SK-N-MC (cell line): ENCODE measurements at regions not wholly inside any gene's neighbourhood (a gene's known extent, or its start where the extent isn't known, plus 50 kb on each side); places are given as distances from the start of the nearest gene placed in this dataset.
A peak's percentile ranks its signal among the peaks of the same experiment; 100 is the strongest.
"Not testable (repeated sequence)": the region's sequence is repeated elsewhere in the genome, so short reads cannot be mapped to it uniquely, and the experiment has no call there.

Experiments
- DNase-seq: peaks from one replicate; pipeline ENCODE4 v3.0.0-alpha.2; 2011; ENCODE audit warnings: low read depth, low spot score
- H3K27ac ChIP-seq: fragments of 200-600 bp; sonication (generic); 2 replicates; pipeline ENCODE4 v1.5.1; 2016; ENCODE audit warnings: mixed run types
- H3K36me3 ChIP-seq: fragments of 200-600 bp; sonication (generic); 2 replicates; pipeline ENCODE4 v1.6.1; 2017; ENCODE audit warnings: antibody characterized with exemption, low read length, mixed read lengths; ENCODE audit not compliant: insufficient read depth
- H3K4me3 ChIP-seq: fragments of 200-600 bp; sonication (generic); 2 replicates; pipeline ENCODE4 v1.5.1; 2016
- H3K9ac ChIP-seq: fragments of 200-600 bp; sonication (generic); 2 replicates; pipeline ENCODE4 v1.8.0; 2017; ENCODE audit warnings: mixed run types, mixed read lengths; ENCODE audit not compliant: insufficient read length
- H3K9me3 ChIP-seq: fragments of 200-600 bp; sonication (generic); 2 replicates; pipeline ENCODE4 v1.6.1; 2017; ENCODE audit warnings: low read depth, mild to moderate bottlenecking, antibody characterized with exemption, low read length, moderate library complexity, mixed read lengths
- EZH2 ChIP-seq: fragments of 200-600 bp; sonication (generic); IDR thresholded peaks from one replicate; pipeline ENCODE4 v1.6.1; 2017; ENCODE audit warnings: antibody characterized with exemption
- FOXP2 ChIP-seq: optimal IDR thresholded peaks from 2 replicates; pipeline ENCODE3; 2011; ENCODE audit warnings: mild to moderate bottlenecking, moderate library complexity; ENCODE audit not compliant: insufficient read depth; ENCODE audit errors: extremely low read length, control extremely low read depth
- POLR2AphosphoS5 ChIP-seq: IDR thresholded peaks from 2 replicates; pipeline ENCODE4 v1.6.1; 2012; ENCODE audit warnings: mild to moderate bottlenecking, low read depth, low read length, borderline replicate concordance

DNA sequence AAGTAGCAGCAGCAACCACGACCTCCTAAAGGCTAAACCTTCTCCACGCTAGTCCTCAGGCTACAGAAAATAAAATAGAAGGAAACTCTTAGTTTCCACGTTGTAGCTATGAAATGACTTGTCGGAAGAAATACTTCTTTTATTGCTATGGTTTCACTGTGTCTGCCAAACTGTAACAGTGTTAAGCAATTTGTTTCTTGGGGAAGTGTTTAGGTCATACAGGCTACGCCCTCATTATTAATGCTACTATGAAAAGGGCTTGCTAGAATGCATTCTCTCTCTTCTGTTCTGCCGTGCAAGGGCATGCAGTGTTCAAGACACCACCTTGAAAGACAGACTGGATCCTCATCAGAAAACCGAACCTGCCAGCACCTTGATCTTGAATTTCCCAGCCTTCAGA lies 462.7 kb downstream of the PLOD2 start:
- H3K9me3 ChIP-seq: no peaks in the 10 kb centered on the region
- H3K27ac ChIP-seq: no peak overlapping the region
- peak overlapping the region; percentile 20; the same call in 1 of the 2 replicates for H3K4me3 ChIP-seq
- no peak for DNase-seq
- TF ChIP-seq EZH2 (no peak), FOXP2 (no peak), POLR2AphosphoS5 (no peak)
- H3K9ac ChIP-seq: no peak overlapping the region
- no peaks in the 10 kb centered on the region for H3K36me3 ChIP-seq

DNA sequence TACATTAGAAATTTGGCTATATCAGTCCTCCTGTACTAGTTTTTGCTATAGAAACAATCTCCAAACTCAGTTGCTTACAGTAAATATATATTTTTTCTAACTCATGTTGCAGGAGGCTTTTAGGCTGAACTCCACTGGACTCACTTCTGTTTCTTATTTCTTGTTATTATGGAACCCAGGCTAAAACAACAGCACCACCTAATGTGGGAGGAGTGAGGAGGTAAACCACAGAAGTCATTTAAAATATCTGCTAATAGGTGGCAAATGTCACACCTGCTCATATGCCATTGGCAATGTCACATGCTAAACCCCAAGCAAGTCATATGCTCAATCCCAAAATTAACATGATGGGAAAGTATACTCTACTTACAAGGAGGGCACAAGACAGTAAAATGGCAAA lies 462.2 kb downstream of the PLOD2 start:
- DNase-seq: no peak
- Histone ChIP-seq H3K36me3 (no peaks in the 10 kb centered on the region), H3K9me3 (no peaks in the 10 kb centered on the region), H3K4me3 (no peak overlapping the region), H3K9ac (no peak overlapping the region), H3K27ac (no peak overlapping the region)
- TF ChIP-seq EZH2 (no peak), FOXP2 (no peak), POLR2AphosphoS5 (no peak)

DNA sequence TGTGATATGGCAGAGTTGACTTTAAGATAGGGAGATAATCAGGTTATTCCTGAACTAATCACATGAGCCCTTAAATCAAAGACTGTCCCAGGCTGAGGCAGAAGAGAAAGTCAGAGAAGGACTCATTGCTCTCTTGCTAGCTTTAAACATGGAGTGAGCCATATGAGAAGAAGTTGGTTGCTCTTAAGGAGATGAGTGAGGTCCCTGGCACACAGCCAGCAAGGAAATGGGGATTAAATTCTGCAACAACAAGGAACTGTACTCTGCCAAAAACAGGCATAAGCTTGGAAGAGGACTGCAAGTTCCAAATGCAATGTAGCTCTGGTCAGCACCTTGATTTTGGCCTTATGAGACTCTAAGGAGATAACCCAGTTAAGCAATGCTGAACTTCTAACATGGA lies 457.0 kb downstream of the PLOD2 start:
- peak; percentile 80 for DNase-seq
- no peaks in the 10 kb centered on the region for H3K9me3 ChIP-seq
- H3K36me3 ChIP-seq: no peaks in the 10 kb centered on the region
- no peak overlapping the region for H3K4me3 ChIP-seq
- no peak overlapping the region for H3K27ac ChIP-seq
- TF ChIP-seq FOXP2 (no peak), EZH2 (no peak), POLR2AphosphoS5 (no peak)
- no peak overlapping the region for H3K9ac ChIP-seq

DNA sequence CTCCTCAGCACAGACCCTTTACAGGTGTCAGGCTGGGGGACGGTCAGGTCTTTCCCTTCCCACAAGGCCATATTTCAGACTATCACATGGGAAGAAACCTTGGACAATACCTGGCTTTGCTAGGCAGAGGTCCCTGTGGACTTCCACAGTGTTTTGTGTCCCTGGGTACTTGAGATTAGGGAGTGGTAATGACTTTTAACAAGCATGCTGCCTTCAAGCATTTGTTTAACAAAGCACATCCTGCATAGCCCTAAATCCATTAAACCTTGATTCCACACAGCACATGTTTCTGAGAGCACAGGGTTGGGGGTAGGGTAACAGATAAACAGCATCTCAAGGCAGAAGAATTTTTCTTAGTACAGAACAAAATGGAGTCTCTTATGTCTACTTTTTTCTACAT lies 451.2 kb downstream of the PLOD2 start:
- H3K9ac ChIP-seq, H3K36me3 ChIP-seq, H3K27ac ChIP-seq, H3K4me3 ChIP-seq, H3K9me3 ChIP-seq, DNase-seq: not testable (repeated sequence)

DNA sequence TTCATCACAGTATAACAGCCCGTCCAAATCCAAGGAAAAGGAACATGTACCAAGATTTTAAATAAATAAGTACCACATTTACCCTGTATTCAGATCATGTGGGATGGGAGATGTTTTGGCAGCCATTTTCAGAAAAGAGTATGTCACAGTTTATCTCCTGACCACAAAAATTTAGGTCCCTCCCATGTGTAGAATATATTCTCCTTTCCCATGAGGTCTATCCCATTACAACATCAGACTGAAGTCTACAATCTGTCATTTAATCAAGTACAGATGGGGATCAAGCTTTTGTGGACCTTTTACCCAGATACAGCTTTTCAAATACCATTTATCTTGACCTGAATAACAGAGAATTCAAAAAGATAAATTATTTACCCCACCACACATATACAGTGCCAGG lies 444.5 kb downstream of the PLOD2 start:
- H3K27ac ChIP-seq: no peak overlapping the region
- H3K9ac ChIP-seq: no peak overlapping the region
- TF ChIP-seq POLR2AphosphoS5 (no peak), EZH2 (no peak), FOXP2 (no peak)
- no peaks in the 10 kb centered on the region for H3K9me3 ChIP-seq
- H3K36me3 ChIP-seq: no peaks in the 10 kb centered on the region
- DNase-seq: no peak
- H3K4me3 ChIP-seq: no peak overlapping the region

DNA sequence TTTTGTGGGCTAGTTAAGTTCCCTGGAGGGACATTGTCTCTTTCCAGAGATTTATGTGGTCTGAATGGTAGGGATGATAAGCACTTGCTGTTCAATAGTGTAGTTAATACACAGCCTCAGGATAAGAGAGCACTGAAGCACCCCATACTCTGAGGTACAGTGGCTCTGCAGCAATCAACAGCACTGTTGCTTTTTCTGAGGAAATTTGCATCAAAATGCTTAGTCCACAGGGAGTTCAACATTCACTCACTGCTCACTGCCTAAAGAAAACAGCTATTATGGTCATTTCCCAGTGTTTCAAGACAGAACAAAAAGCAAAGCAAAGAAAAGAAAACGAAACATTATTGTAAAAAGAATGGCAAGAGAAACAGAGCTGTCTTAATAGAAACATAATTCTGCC lies 441.9 kb downstream of the PLOD2 start:
- Histone ChIP-seq H3K4me3 (no peak overlapping the region), H3K9ac (no peak overlapping the region), H3K36me3 (no peaks in the 10 kb centered on the region), H3K27ac (no peak overlapping the region), H3K9me3 (no peaks in the 10 kb centered on the region)
- DNase-seq: no peak
- TF ChIP-seq FOXP2 (no peak), EZH2 (no peak), POLR2AphosphoS5 (no peak)

DNA sequence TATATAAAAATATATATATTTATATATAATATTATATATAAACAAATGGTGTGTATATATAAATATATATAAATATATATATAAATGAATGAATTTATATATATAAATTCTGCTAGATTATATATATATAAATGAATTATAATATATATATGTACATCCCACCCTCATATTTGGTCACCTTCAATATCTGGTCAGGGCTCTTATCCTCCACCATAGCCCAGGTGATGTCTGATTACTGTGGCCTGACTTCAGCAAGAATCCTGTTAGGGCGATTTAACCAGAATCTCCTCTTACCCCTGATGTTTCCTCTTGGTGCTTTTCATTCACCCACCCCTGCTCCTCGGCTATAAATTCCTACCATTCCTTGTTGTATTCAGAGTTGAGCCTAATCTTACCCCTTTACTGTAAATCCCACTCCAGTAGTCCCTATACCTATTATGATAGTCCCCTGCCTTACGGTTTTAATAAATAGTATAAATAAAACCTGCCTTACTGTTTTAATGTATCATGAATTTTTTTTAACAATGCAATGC lies 439.6 kb downstream of the PLOD2 start:
- Histone ChIP-seq H3K36me3 (no peaks in the 10 kb centered on the region), H3K9ac (no peak overlapping the region), H3K27ac (no peak overlapping the region), H3K9me3 (no peaks in the 10 kb centered on the region), H3K4me3 (no peak overlapping the region)
- TF ChIP-seq FOXP2 (no peak), EZH2 (no peak), POLR2AphosphoS5 (no peak)
- DNase-seq: no peak

DNA sequence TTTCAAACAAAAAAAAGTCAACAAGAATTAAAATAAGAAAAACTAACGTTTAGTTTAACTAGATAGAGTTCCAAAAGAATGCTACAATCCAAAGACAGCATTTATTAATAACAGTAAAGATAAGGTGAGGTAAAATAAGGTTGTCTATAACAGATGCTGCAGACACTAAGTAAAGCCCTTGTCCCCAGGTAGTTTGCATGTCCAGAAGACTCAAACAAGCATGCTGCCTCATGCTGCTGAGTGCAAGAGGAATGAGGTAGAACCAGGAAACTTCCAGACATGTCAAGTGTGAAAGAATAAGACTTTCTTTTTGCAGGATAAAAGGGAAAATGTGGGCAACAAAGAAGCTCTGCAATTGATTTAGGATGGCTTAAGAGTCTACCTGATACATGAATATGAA lies 439.2 kb downstream of the PLOD2 start:
- TF ChIP-seq POLR2AphosphoS5: no peak
- TF ChIP-seq FOXP2: no peak
- TF ChIP-seq EZH2: no peak

DNA sequence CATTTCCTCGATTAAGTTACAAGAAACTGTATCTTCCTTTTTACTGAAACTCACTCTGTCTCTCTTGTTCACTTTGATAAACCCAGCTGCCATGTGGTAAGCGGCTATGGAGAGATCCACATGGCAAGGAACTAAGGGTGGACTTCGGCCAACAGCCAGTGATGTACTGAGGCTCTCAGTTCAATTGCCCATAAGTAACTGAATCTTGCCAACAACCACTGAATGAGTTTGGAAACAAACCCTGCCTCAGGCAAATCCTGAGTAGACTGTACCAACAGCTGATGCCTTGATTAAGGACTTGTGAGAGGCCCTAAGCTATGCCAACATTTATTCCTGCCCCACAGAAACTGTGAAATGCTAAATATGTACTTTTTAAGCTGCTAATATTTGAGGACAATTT lies 433.5 kb downstream of the PLOD2 start:
- TF ChIP-seq EZH2: no peak
- TF ChIP-seq FOXP2: no peak
- TF ChIP-seq POLR2AphosphoS5: no peak
- H3K36me3 ChIP-seq: no peaks in the 10 kb centered on the region
- H3K27ac ChIP-seq: no peak overlapping the region
- H3K9me3 ChIP-seq: no peaks in the 10 kb centered on the region
- no peak for DNase-seq
- no peak overlapping the region for H3K9ac ChIP-seq
- no peak overlapping the region for H3K4me3 ChIP-seq

More for the DNA sequence above, 439.2 kb downstream of the PLOD2 start:
- Histone ChIP-seq H3K27ac (no peak overlapping the region), H3K4me3 (no peak overlapping the region), H3K36me3 (no peaks in the 10 kb centered on the region), H3K9ac (no peak overlapping the region), H3K9me3 (no peaks in the 10 kb centered on the region)
- no peak for DNase-seq
